Transverse colon (tissue), 4 donors: ENCODE measurements at regions not wholly inside any gene's neighbourhood (a gene's known extent, or its start where the extent isn't known, plus 50 kb on each side); places are given as distances from the start of the nearest gene placed in this dataset.

Experiments
- DNase-seq: peaks from one replicate; pipeline ENCODE4 v3.0.0-alpha.2; 2019
- H3K27ac ChIP-seq, 4 donors: fragments of 200-600 bp; sonication (generic); 2 replicates each; pipeline ENCODE4 v1.5.1; 2016 to 2018; ENCODE audit warnings: inconsistent platforms in 4 of 4
- H3K27me3 ChIP-seq: fragments of 200-600 bp; sonication (generic); 2 replicates; pipeline ENCODE4 v1.5.1; 2017; ENCODE audit warnings: inconsistent platforms
- H3K36me3 ChIP-seq, 4 donors: fragments of 200-600 bp; sonication (generic); 2 replicates each; pipeline ENCODE4 v1.5.1; 2017 to 2019; ENCODE audit warnings: inconsistent platforms in 4 of 4
- H3K4me1 ChIP-seq, 4 donors: fragments of 200-600 bp; sonication (generic); 2 replicates each; pipeline ENCODE4 v1.5.1; 2017 to 2020; ENCODE audit warnings: inconsistent platforms in 4 of 4
- H3K4me3 ChIP-seq, 4 donors: fragments of 200-600 bp; sonication (generic); 1 replicate in 1 of 4; 2 replicates in 3 of 4; pipeline versions ENCODE4 v1.5.1 to v1.6.1; 2017 to 2019; ENCODE audit warnings: inconsistent platforms in 4 of 4
- H3K9me3 ChIP-seq, 2 donors: fragments of 200-600 bp; sonication (generic); 2 replicates each; pipeline ENCODE4 v1.5.1; 2017 to 2019; ENCODE audit warnings: inconsistent platforms in 2 of 2
- CTCF ChIP-seq, 5 experiments: fragments of 200-600 bp in 3 of 5; fragments of 450-650 bp in 2 of 5; sonication (generic) in 3 of 5; IDR thresholded peaks; 1 replicate in 2 of 5; 2 replicates in 3 of 5; pipeline ENCODE4 v1.5.1; 2016 to 2017; ENCODE audit warnings: antibody characterized with exemption in 5 of 5, inconsistent platforms in 3 of 5, mild to moderate bottlenecking in 2 of 5, moderate library complexity in 1 of 5
- EP300 ChIP-seq: sonication (generic); formaldehyde crosslinking; IDR thresholded peaks from one replicate; pipeline ENCODE4 v1.6.1; 2017; ENCODE audit warnings: antibody characterized with exemption, low read depth
- POLR2A ChIP-seq: fragments of 450-650 bp; IDR thresholded peaks from one replicate; pipeline ENCODE4 v1.6.1; 2016; ENCODE audit warnings: antibody characterized with exemption, mild to moderate bottlenecking, moderate library complexity
- POLR2AphosphoS5 ChIP-seq, 3 donors: sonication (generic); formaldehyde crosslinking; IDR thresholded peaks; one replicate each; pipeline ENCODE4 v1.6.1; 2016; ENCODE audit warnings: antibody characterized with exemption in 3 of 3
- WGBS, 2 donors: methylation state at CpG; one replicate each; pipeline ENCODE4 v1.1.5; 2018; ENCODE audit warnings: low coverage in 1 of 2; 5-methylcytosine and 5-hydroxymethylcytosine counted together
- in situ Hi-C, 4 donors: fragments of 200-750 bp; cut with MboI; loops; one replicate each; pipeline versions ENCODE4 v1.15.0 to v1.15.1; 2017; ENCODE audit warnings: low sequenced_read_pairs in 3 of 4, low pct_ligation_motif_present in 1 of 4, low pct_unique_long_range_greater_than_20kb in 1 of 4
- intact Hi-C: fragments of 100-400 bp; cut with DNase I; formaldehyde crosslinking; loops from one replicate; pipeline ENCODE4 v1.15.1; 2023; ENCODE audit warnings: low total_unique reads

- H3K27ac ChIP-seq = no peak overlapping the region
- no peaks in the 10 kb centered on the region for H3K27me3 ChIP-seq
- 81 to 100% methylated on average over 2 to 4 of the region's 4 CpGs for WGBS, 2 donors
- in situ Hi-C loops (loop anchor here in 1 of 4 donors (25.0 kb wide), 1 partner anchor 433 kb away; no protein-coding TSS in a partner anchor), intact Hi-C loops (no loop called here)
- H3K36me3 ChIP-seq = no peaks in the 10 kb centered on the region
- DNase-seq = no peak
- no peaks in the 10 kb centered on the region for H3K4me1 ChIP-seq
- H3K4me3 ChIP-seq = no peak overlapping the region
- TF ChIP-seq POLR2AphosphoS5 (IDR thresholded peaks at IDR 0.05) = no peak
- TF ChIP-seq EP300 = no peak
- TF ChIP-seq CTCF (IDR thresholded peaks at IDR 0.05) = no peak
- no peaks in the 10 kb centered on the region for H3K9me3 ChIP-seq
Measured at GRCh38 chr11:122604621-122605020, 50.9 kb upstream of the UBASH3B start.

- intact Hi-C loops = no loop called here
- no peak for DNase-seq
Measured at GRCh38 chr11:122601141-122602125, 54.1 kb upstream of the UBASH3B start.

DNA sequence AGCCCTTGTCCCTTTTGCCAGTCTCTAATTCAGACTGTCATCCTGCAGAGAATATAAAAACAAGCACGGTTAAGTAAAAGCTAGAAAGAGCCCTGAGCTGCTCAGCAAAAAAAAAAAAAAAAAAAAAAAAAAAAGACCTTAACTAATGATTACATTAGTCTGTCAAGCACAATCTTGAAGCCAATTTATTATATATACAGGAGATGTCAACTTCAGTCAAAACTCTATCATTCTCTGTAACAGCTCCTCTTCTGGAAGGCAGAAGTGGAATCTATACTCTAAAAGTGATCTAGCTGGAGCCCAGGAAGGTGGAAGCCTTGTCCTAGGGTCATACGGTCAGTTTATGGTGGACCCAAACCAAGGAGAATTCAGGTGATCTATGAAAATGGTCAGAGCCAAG, 55.2 kb upstream of the UBASH3B start:
- Histone ChIP-seq H3K27me3 (no peaks in the 10 kb centered on the region), H3K36me3 (no peaks in the 10 kb centered on the region), H3K27ac (no peak overlapping the region), H3K4me3 (no peak overlapping the region), H3K4me1 (no peaks in the 10 kb centered on the region), H3K9me3 (no peaks in the 10 kb centered on the region)
- DNase-seq = no peak
- TF ChIP-seq EP300 = no peak
- in situ Hi-C loops = loop anchor here in 1 of 4 donors (25.0 kb wide), 1 partner anchor 437 kb away; no protein-coding TSS in a partner anchor
- WGBS, 2 donors = 78 to 100% methylated on average over 1 to 2 of the region's 2 CpGs
- intact Hi-C loops = no loop called here

More at GRCh38 chr11:122601141-122602125, 54.1 kb upstream of the UBASH3B start:
- no peaks in the 10 kb centered on the region for H3K4me1 ChIP-seq
- in situ Hi-C loops = loop anchor here in 1 of 4 donors (25.0 kb wide), 1 partner anchor 436 kb away; no protein-coding TSS in a partner anchor
- H3K27me3 ChIP-seq = no peaks in the 10 kb centered on the region
- no peaks in the 10 kb centered on the region for H3K36me3 ChIP-seq
- no peaks in the 10 kb centered on the region for H3K9me3 ChIP-seq
- TF ChIP-seq CTCF (IDR thresholded peaks at IDR 0.05) (no peak), POLR2AphosphoS5 (IDR thresholded peaks at IDR 0.05) (no peak), POLR2A (no peak), EP300 (no peak)
- H3K4me3 ChIP-seq = no peak overlapping the region
- WGBS, 2 donors = 25 to 64% methylated on average over 3 to 7 of the region's 7 CpGs
- H3K27ac ChIP-seq = no peak overlapping the region

GRCh38 chr11:122599434-122599833, 56.1 kb upstream of the UBASH3B start:
- in situ Hi-C loops = loop anchor here in 1 of 4 donors (25.0 kb wide), 1 partner anchor 413 kb away; no protein-coding TSS in a partner anchor
- TF ChIP-seq POLR2A (no peak), EP300 (no peak), POLR2AphosphoS5 (IDR thresholded peaks at IDR 0.05) (no peak), CTCF (IDR thresholded peaks at IDR 0.05) (no peak)
- no peak for DNase-seq

More at GRCh38 chr11:122599434-122599833, 56.1 kb upstream of the UBASH3B start:
- no peak overlapping the region for H3K27ac ChIP-seq
- H3K4me3 ChIP-seq = no peak overlapping the region
- H3K9me3 ChIP-seq = no peaks in the 10 kb centered on the region
- no peaks in the 10 kb centered on the region for H3K36me3 ChIP-seq
- intact Hi-C loops = no loop called here
- H3K27me3 ChIP-seq = no peaks in the 10 kb centered on the region
- H3K4me1 ChIP-seq = no peaks in the 10 kb centered on the region
